Neural cell (in vitro differentiated cells): ENCODE measurements at regions not wholly inside any gene's neighbourhood (a gene's known extent, or its start where the extent isn't known, plus 50 kb on each side); places are given as distances from the start of the nearest gene placed in this dataset.

ENCODE experiments used
- H2AFZ ChIP-seq: fragments of 200-600, 300-800 bp; sonication (generic), shearing (Covaris generic); 2 replicates; pipeline ENCODE4 v1.6.0; 2014; ENCODE audit warnings: low read depth, mild to moderate bottlenecking, antibody characterized with exemption, low read length, moderate library complexity
- H3F3A ChIP-seq: fragments of 200-600 bp; shearing (Covaris generic); 2 replicates; pipeline ENCODE4 v1.6.1; 2016; ENCODE audit warnings: mild to moderate bottlenecking, moderate library complexity, mixed read lengths, antibody characterized with exemption, low read length; ENCODE audit not compliant: insufficient read depth, poor library complexity, severe bottlenecking
- H3K27ac ChIP-seq: fragments of 200-600, 300-800 bp; sonication (generic), shearing (Covaris generic); 2 replicates; pipeline ENCODE4 v1.5.1; 2014; ENCODE audit warnings: mild to moderate bottlenecking, low read length, moderate library complexity
- H3K27me3 ChIP-seq: fragments of 300-800, 200-600 bp; sonication (generic), shearing (Covaris generic); 2 replicates; pipeline ENCODE4 v1.6.0; 2014; ENCODE audit warnings: mild to moderate bottlenecking, low read depth, low read length, moderate library complexity; ENCODE audit not compliant: insufficient read depth
- H3K36me3 ChIP-seq: fragments of 300-800, 200-600 bp; sonication (generic), shearing (Covaris generic); 2 replicates; pipeline ENCODE4 v1.5.1; 2014; ENCODE audit warnings: mild to moderate bottlenecking, antibody characterized with exemption, low read length, moderate library complexity; ENCODE audit not compliant: insufficient read depth
- H3K4me2 ChIP-seq: fragments of 300-800, 200-600 bp; sonication (generic), shearing (Covaris generic); 2 replicates; pipeline ENCODE4 v1.6.0; 2014; ENCODE audit warnings: mild to moderate bottlenecking, low read length
- H3K4me3 ChIP-seq: fragments of 300-800, 200-600 bp; sonication (generic), shearing (Covaris generic); 2 replicates; pipeline ENCODE4 v1.5.1; 2014; ENCODE audit warnings: mild to moderate bottlenecking, low read length, moderate library complexity
- H3K79me2 ChIP-seq: fragments of 200-600 bp; shearing (Covaris generic); replicated peaks from 2 replicates; pipeline ENCODE4 v1.6.0; 2014; ENCODE audit warnings: mild to moderate bottlenecking, low read length, moderate library complexity; ENCODE audit not compliant: insufficient read depth
- H3K9ac ChIP-seq: fragments of 300-800, 200-600 bp; sonication (generic), shearing (Covaris generic); 2 replicates; pipeline ENCODE4 v1.6.1; 2016; ENCODE audit warnings: mild to moderate bottlenecking, low read length, mixed read lengths
- H3K9me2 ChIP-seq: fragments of 200-600 bp; shearing (Covaris generic); 2 replicates; pipeline ENCODE4 v1.6.1; 2016; ENCODE audit warnings: mild to moderate bottlenecking, low read length, mixed read lengths; ENCODE audit not compliant: insufficient read depth
- H3K9me3 ChIP-seq: fragments of 200-600, 300-800 bp; sonication (generic), shearing (Covaris generic); 2 replicates; pipeline ENCODE4 v1.6.1; 2016; ENCODE audit warnings: mild to moderate bottlenecking, mixed run types, low read length, moderate library complexity, mixed read lengths
- H4K20me1 ChIP-seq: fragments of 200-600 bp; shearing (Covaris generic); 2 replicates; pipeline ENCODE4 v1.6.1; 2016; ENCODE audit warnings: mild to moderate bottlenecking, mixed run types; ENCODE audit not compliant: insufficient read depth
- CTCF ChIP-seq: fragments of 450-650 bp; IDR thresholded peaks from 2 replicates; pipeline ENCODE4 v1.5.1; 2014; ENCODE audit warnings: antibody characterized with exemption, mild to moderate bottlenecking, moderate library complexity; ENCODE audit not compliant: poor library complexity, severe bottlenecking
- EP300 ChIP-seq: fragments of 450-650 bp; conservative IDR thresholded peaks from 2 replicates; pipeline ENCODE4 v1.6.1; 2014; ENCODE audit warnings: antibody characterized with exemption, mild to moderate bottlenecking, moderate library complexity; ENCODE audit not compliant: poor library complexity, severe bottlenecking
- EZH2 ChIP-seq: fragments of 200-600, 300-800 bp; shearing (Covaris generic), sonication (generic); IDR thresholded peaks from 2 replicates; pipeline ENCODE4 v1.6.1; 2014; ENCODE audit warnings: antibody characterized with exemption, low read length, borderline replicate concordance, mild to moderate bottlenecking; ENCODE audit not compliant: insufficient read depth, poor library complexity, severe bottlenecking
- MXI1 ChIP-seq: fragments of 450-650 bp; conservative IDR thresholded peaks from 2 replicates; pipeline ENCODE4 v1.6.1; 2014; ENCODE audit warnings: antibody characterized with exemption, mild to moderate bottlenecking; ENCODE audit not compliant: poor library complexity, severe bottlenecking
- POLR2AphosphoS5 ChIP-seq: IDR thresholded peaks from 2 replicates; pipeline ENCODE4 v1.6.1; 2012
- RAD21 ChIP-seq: fragments of 450-650 bp; conservative IDR thresholded peaks from 2 replicates; pipeline ENCODE4 v1.6.1; 2014; ENCODE audit warnings: antibody characterized with exemption, mild to moderate bottlenecking, moderate library complexity
- REST ChIP-seq: IDR thresholded peaks from 2 replicates; pipeline ENCODE4 v1.6.1; 2012; ENCODE audit warnings: borderline replicate concordance
- SMC3 ChIP-seq: fragments of 450-650 bp; conservative IDR thresholded peaks from 2 replicates; pipeline ENCODE4 v1.6.1; 2014; ENCODE audit warnings: antibody characterized with exemption, mild to moderate bottlenecking, moderate library complexity; ENCODE audit not compliant: poor library complexity
- TAF1 ChIP-seq: IDR thresholded peaks from 2 replicates; pipeline ENCODE4 v1.6.1; 2012; ENCODE audit warnings: low read depth

- H3K4me2 ChIP-seq, result no peak overlapping the region
- H3K27me3 ChIP-seq, result no peaks in the 10 kb centered on the region
- H3K9me3 ChIP-seq, result no peaks in the 10 kb centered on the region
- H3K79me2 ChIP-seq, result no peaks in the 10 kb centered on the region
- no peaks in the 10 kb centered on the region for H3K36me3 ChIP-seq
- no peak overlapping the region for H2AFZ ChIP-seq
- H3K4me3 ChIP-seq, result no peak overlapping the region
- no peaks in the 10 kb centered on the region for H3K9me2 ChIP-seq
- H3K9ac ChIP-seq, result no peak overlapping the region
- no peaks in the 10 kb centered on the region for H3F3A ChIP-seq
- H4K20me1 ChIP-seq, result no peaks in the 10 kb centered on the region
- TF ChIP-seq POLR2AphosphoS5, result no peak
- no peak for TF ChIP-seq MXI1
- TF ChIP-seq TAF1, result no peak
- no peak overlapping the region for H3K27ac ChIP-seq
Observed at GRCh38 chr21:28298251-28298672, 694.4 kb downstream of the LTN1 start.

GRCh38 chr21:28294051-28294450 is 698.6 kb downstream of the LTN1 start:
- Histone ChIP-seq H3K27me3 (no peaks in the 10 kb centered on the region), H3K9me2 (no peaks in the 10 kb centered on the region), H3K79me2 (no peaks in the 10 kb centered on the region), H4K20me1 (no peaks in the 10 kb centered on the region), H3K4me3 (no peak overlapping the region), H3F3A (no peaks in the 10 kb centered on the region), H3K36me3 (no peaks in the 10 kb centered on the region), H2AFZ (no peak overlapping the region), H3K9me3 (no peaks in the 10 kb centered on the region), H3K9ac (no peak overlapping the region), H3K4me2 (no peak overlapping the region), H3K27ac (no peak overlapping the region)
- TF ChIP-seq POLR2AphosphoS5 (no peak), TAF1 (no peak), EZH2 (no peak), EP300 (no peak), REST (no peak), RAD21 (no peak)

- H3F3A ChIP-seq, result no peaks in the 10 kb centered on the region
- no peak for TF ChIP-seq SMC3
- no peak for TF ChIP-seq TAF1
- no peak for TF ChIP-seq CTCF
- no peak for TF ChIP-seq EZH2
- no peak for TF ChIP-seq REST
- no peak for TF ChIP-seq RAD21
- TF ChIP-seq MXI1, result no peak
- no peak for TF ChIP-seq POLR2AphosphoS5
- TF ChIP-seq EP300, result no peak
- H3K4me2 ChIP-seq, result no peak overlapping the region
- no peaks in the 10 kb centered on the region for H3K79me2 ChIP-seq
- H3K27ac ChIP-seq, result no peak overlapping the region
- H4K20me1 ChIP-seq, result no peaks in the 10 kb centered on the region
- no peak overlapping the region for H3K4me3 ChIP-seq
- no peaks in the 10 kb centered on the region for H3K27me3 ChIP-seq
- H2AFZ ChIP-seq, result no peak overlapping the region
- no peak overlapping the region for H3K9ac ChIP-seq
- no peaks in the 10 kb centered on the region for H3K9me3 ChIP-seq
- no peaks in the 10 kb centered on the region for H3K9me2 ChIP-seq
- H3K36me3 ChIP-seq, result no peaks in the 10 kb centered on the region
Observed at GRCh38 chr21:28283641-28284490, 708.8 kb downstream of the LTN1 start.
